DMS114 treated with DMSO at 0.1 percent for 48 hours (cell line): ENCODE measurements at regions not wholly inside any gene's neighbourhood (a gene's known extent, or its start where the extent isn't known, plus 50 kb on each side); places are given as distances from the start of the nearest gene placed in this dataset.

Experiments used
- DNase-seq: peaks from one replicate; lab custom pipeline; 2025; ENCODE audit not compliant: unreplicated experiment; lab: John Stamatoyannopoulos, UW

DNA sequence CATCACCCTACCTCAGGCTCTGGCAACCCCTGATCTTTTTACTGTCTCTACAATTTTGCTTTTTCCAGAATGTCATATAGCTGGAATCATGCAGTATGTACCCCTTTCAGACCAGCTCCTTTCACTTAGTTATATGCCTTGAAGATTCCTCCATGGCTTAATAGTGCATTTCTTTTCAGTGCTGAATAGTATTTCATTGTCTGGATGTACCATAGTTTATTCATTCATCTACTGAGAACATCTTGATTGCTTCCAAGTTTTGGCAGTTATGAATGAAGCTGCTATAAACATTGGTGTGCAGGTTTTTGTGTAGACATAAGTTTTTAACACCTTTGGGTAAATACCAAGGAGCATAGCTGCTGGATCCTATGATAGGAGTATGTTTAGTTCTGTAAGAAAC, 50.8 kb upstream of the ANP32A start:
- no peak for DNase-seq

DNA sequence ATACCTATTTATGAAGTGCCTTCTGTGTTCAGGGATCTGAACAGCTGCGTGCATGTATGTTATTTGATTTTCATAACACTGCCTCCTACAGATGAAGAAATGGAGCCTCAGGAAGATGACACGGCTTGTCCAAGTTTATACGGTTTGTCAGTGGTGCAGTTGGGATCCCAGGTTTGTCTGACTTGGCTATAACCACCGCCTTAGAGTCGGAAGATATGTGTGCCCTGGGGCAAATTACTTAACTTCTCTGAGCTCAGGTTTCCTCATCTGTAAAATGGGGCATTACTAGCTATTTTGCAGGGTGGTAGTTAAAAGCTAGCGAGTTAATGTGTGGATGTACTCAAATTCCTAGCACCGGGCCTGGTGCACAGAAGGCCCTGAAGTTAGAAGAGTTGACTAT, 54.1 kb upstream of the ANP32A start:
- no peak for DNase-seq

- peak; percentile 90 for DNase-seq
Observed at GRCh38 chr15:68875377-68876116, 54.8 kb upstream of the SPESP1 start.

- DNase-seq: no peak
Observed at GRCh38 chr15:68877626-68878025, 52.7 kb upstream of the SPESP1 start.

DNA sequence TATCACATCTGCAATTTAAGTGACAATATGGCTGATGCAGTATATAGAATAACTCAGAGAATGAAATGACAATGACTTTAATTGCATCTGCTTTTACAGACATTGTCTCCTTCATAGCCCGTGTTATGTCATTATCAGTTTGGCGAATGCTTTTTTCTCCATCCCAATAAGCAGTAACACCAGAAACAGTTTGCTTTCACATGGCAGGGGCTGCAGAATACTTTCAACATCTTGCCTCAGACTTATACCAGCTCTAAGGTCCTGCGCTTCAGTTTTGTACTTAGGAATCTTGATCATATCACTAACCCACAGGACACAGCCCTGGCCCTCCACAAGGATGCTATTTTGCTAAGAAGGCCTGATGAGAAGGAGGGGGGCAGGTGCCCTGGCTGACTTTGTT, 49.9 kb upstream of the SPESP1 start:
- no peak for DNase-seq
